Keratinocyte (primary cell): ENCODE measurements at regions not wholly inside any gene's neighbourhood (a gene's known extent, or its start where the extent isn't known, plus 50 kb on each side); places are given as distances from the start of the nearest gene placed in this dataset.

Experiments
- DNase-seq: peaks from one replicate; pipeline ENCODE4 v3.0.0-alpha.2; 2011; ENCODE audit warnings: low read depth, missing footprints, low spot score
- FAIRE-seq: peaks from 2 replicates; lab custom pipeline; 2011; peaks lifted over from hg19 to GRCh38; lab: Jason Lieb, UNC
- H2AFZ ChIP-seq: 2 replicates; pipeline ENCODE4 v1.6.0; 2012; ENCODE audit warnings: low read length, control low read depth, inconsistent platforms; ENCODE audit not compliant: control insufficient read depth
- H3K27ac ChIP-seq: 2 replicates; pipeline ENCODE4 v1.5.1; 2011; ENCODE audit warnings: low read length; ENCODE audit not compliant: control insufficient read depth, insufficient read depth
- H3K27me3 ChIP-seq: 3 replicates; pipeline ENCODE4 v1.6.0; 2011; ENCODE audit warnings: low read length; ENCODE audit not compliant: control insufficient read depth, insufficient read depth; ENCODE audit errors: extremely low read depth
- H3K36me3 ChIP-seq, 2 experiments: 2 replicates in 1 of 2; 3 replicates in 1 of 2; pipeline ENCODE4 v1.5.1; 2011; ENCODE audit warnings: low read length in 2 of 2, mild to moderate bottlenecking in 1 of 2; ENCODE audit not compliant: control insufficient read depth in 2 of 2, insufficient read depth in 2 of 2; ENCODE audit errors: extremely low read depth in 1 of 2
- H3K4me1 ChIP-seq: 3 replicates; pipeline ENCODE4 v1.5.1; 2011; ENCODE audit warnings: low read length; ENCODE audit not compliant: control insufficient read depth, insufficient read depth; ENCODE audit errors: extremely low read depth
- H3K4me2 ChIP-seq: 3 replicates; pipeline ENCODE4 v1.6.0; 2011; ENCODE audit warnings: low read depth, low read length; ENCODE audit not compliant: control insufficient read depth, insufficient read depth; ENCODE audit errors: extremely low read depth
- H3K4me3 ChIP-seq, 3 experiments: fragments of 200-600 bp in 1 of 3; sonication (generic) in 1 of 3; 2 replicates in 2 of 3; 3 replicates in 1 of 3; pipeline ENCODE4 v1.5.1; 2011 to 2016; ENCODE audit warnings: low read length in 3 of 3, mild to moderate bottlenecking in 3 of 3, control low read depth in 2 of 3, inconsistent platforms in 1 of 3, low read depth in 1 of 3, mixed read lengths in 1 of 3, mixed run types in 1 of 3, moderate library complexity in 1 of 3; ENCODE audit not compliant: control insufficient read depth in 2 of 3, insufficient read depth in 2 of 3; ENCODE audit errors: extremely low read depth in 1 of 3
- H3K79me2 ChIP-seq: 2 replicates; pipeline ENCODE4 v1.6.0; 2012; ENCODE audit warnings: low read length; ENCODE audit not compliant: control insufficient read depth, insufficient read depth
- H3K9ac ChIP-seq: 3 replicates; pipeline ENCODE4 v1.6.0; 2011; ENCODE audit warnings: low read length; ENCODE audit not compliant: control insufficient read depth, insufficient read depth; ENCODE audit errors: extremely low read depth
- H3K9me1 ChIP-seq: 3 replicates; pipeline ENCODE4 v1.6.0; 2011; ENCODE audit warnings: low read length; ENCODE audit not compliant: control insufficient read depth, insufficient read depth; ENCODE audit errors: extremely low read depth
- H3K9me3 ChIP-seq: 2 replicates; pipeline ENCODE4 v1.5.1; 2012; ENCODE audit warnings: low read depth, low read length; ENCODE audit not compliant: control insufficient read depth
- H4K20me1 ChIP-seq: 3 replicates; pipeline ENCODE4 v1.6.0; 2011; ENCODE audit warnings: low read length; ENCODE audit not compliant: control insufficient read depth, insufficient read depth; ENCODE audit errors: extremely low read depth
- CTCF ChIP-seq, 3 experiments: IDR thresholded peaks in 1 of 3; conservative IDR thresholded peaks in 1 of 3; optimal IDR thresholded peaks in 1 of 3; 2 replicates in 2 of 3; 3 replicates in 1 of 3; pipeline versions ENCODE3 to v1.5.1; 2011; ENCODE audit warnings: low read length in 3 of 3, mild to moderate bottlenecking in 3 of 3, moderate library complexity in 2 of 3, control low read depth in 1 of 3, inconsistent platforms in 1 of 3; ENCODE audit not compliant: insufficient read depth in 2 of 3; ENCODE audit errors: extremely low read depth in 1 of 3
- EZH2 ChIP-seq: IDR thresholded peaks from one replicate; pipeline ENCODE4 v1.6.1; 2012; ENCODE audit warnings: inconsistent platforms, mild to moderate bottlenecking, low read length, moderate library complexity
- dilution Hi-C: fragments of 300-500 bp; cut with MboI; formaldehyde crosslinking; loops from one replicate; pipeline ENCODE4 v1.7.0; 2020; ENCODE audit warnings: low sequenced_read_pairs; ENCODE audit not compliant: extremely low pct_ligation_motif_present

- TF ChIP-seq CTCF (optimal IDR thresholded peaks at IDR 0.05 in 1 of 3, IDR thresholded peaks at IDR 0.05 in 1 of 3, conservative IDR thresholded peaks at IDR 0.05 in 1 of 3; ENCODE audit: extremely low read depth in 1 of 3, insufficient read depth in 2 of 3, low read length in 3 of 3), result no peak
- TF ChIP-seq EZH2, result no peak
- Histone ChIP-seq H3K9ac (no peak overlapping the region), H3K27ac (no peak overlapping the region), H3K4me2 (no peak overlapping the region), H3K4me1 (no peaks in the 10 kb centered on the region), H4K20me1 (no peaks in the 10 kb centered on the region), H3K9me1 (no peaks in the 10 kb centered on the region), H3K27me3 (no peaks in the 10 kb centered on the region), H2AFZ (no peak overlapping the region), H3K4me3 (no peak overlapping the region), H3K9me3 (no peaks in the 10 kb centered on the region), H3K36me3 (no peaks in the 10 kb centered on the region), H3K79me2 (no peaks in the 10 kb centered on the region)
- FAIRE-seq (no peak), DNase-seq (no peak)
- dilution Hi-C loops, result no loop called here
These were observed 82.2 kb upstream of the GNAZ start for GRCh38 chr22:22988150-22988549.

DNA sequence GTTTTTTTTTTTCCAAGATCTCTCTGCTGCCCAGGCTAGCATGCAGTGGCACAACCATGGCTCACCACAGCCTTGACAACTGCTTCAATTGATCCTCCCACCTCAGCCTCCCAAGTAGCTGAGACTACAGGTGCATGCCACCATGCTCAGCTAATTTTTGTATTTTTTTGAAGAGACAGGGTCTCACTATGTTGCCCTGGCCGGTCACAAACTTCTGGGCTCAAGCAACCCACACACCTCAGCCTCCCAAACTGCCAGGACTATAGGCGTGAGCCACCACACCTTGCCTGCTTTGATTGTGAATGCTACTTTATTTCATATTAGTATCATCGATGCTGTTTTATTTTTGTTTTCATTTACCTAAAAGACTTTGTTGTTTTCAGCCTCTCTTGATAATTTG is 81.5 kb upstream of the GNAZ start:
- Histone ChIP-seq H3K36me3 (no peaks in the 10 kb centered on the region), H3K4me1 (no peaks in the 10 kb centered on the region), H3K27ac (no peak overlapping the region), H3K9me3 (no peaks in the 10 kb centered on the region), H3K9ac (no peak overlapping the region), H3K4me2 (no peak overlapping the region), H3K27me3 (no peaks in the 10 kb centered on the region), H2AFZ (no peak overlapping the region), H3K9me1 (no peaks in the 10 kb centered on the region), H4K20me1 (no peaks in the 10 kb centered on the region), H3K4me3 (no peak overlapping the region), H3K79me2 (no peaks in the 10 kb centered on the region)
- dilution Hi-C loops, result no loop called here
- TF ChIP-seq EZH2 (no peak), CTCF (optimal IDR thresholded peaks at IDR 0.05 in 1 of 3, IDR thresholded peaks at IDR 0.05 in 1 of 3, conservative IDR thresholded peaks at IDR 0.05 in 1 of 3; ENCODE audit: extremely low read depth in 1 of 3, insufficient read depth in 2 of 3, low read length in 3 of 3) (no peak)
- no peak for DNase-seq
- no peak for FAIRE-seq
